ENCODE measurements at regions not wholly inside any gene's neighbourhood (a gene's known extent, or its start where the extent isn't known, plus 50 kb on each side); places are given as distances from the start of the nearest gene placed in this dataset.

DNA sequence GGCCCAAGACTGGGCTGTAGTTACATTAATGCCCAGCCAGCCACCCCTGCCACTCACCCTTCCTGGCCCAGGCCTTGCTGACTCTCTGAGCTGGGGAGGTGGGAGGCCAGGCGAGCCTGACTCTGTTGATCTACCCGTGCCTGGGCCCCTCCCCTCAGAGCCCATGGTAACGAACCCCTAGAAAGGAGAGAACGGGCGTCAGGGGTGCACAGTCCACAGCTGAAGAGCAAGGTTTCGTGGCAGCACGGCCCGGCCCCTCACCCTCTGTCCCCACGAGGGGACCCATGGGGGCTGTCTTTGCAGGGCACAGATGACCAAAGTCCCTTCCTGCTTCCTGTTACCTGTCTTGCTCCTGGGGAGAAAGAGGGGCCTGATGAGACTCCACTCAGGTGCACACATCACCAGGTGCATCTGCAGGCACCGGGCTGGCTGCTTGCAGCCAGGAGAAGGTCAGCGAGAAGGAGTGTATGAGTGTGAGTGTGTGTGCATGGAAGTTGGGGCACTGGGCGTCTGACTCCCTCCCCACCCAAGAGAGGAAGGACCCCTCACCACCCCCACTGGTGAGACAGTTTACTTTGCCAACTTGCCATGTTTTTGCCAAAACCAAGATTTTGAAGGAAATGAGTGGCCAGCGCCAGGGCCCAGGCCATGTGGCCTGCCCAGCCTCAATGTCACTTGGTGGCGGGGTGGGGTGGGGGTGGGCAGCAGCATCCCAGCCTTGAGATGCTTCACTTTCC, 359.1 kb downstream of the SEC14L1 start:
- Histone ChIP-seq H3K9me3 (no peaks in the 10 kb centered on the region), H3K27me3 (no peaks in the 10 kb centered on the region), H3K4me3 (no peak overlapping the region), H3K4me1 (no peaks in the 10 kb centered on the region), H3K27ac (no peak overlapping the region), H3K36me3 (no peaks in the 10 kb centered on the region)
- no peak for DNase-seq (ENCODE audit: low spot score in 2 of 2)
- TF ChIP-seq, protein P1, sequence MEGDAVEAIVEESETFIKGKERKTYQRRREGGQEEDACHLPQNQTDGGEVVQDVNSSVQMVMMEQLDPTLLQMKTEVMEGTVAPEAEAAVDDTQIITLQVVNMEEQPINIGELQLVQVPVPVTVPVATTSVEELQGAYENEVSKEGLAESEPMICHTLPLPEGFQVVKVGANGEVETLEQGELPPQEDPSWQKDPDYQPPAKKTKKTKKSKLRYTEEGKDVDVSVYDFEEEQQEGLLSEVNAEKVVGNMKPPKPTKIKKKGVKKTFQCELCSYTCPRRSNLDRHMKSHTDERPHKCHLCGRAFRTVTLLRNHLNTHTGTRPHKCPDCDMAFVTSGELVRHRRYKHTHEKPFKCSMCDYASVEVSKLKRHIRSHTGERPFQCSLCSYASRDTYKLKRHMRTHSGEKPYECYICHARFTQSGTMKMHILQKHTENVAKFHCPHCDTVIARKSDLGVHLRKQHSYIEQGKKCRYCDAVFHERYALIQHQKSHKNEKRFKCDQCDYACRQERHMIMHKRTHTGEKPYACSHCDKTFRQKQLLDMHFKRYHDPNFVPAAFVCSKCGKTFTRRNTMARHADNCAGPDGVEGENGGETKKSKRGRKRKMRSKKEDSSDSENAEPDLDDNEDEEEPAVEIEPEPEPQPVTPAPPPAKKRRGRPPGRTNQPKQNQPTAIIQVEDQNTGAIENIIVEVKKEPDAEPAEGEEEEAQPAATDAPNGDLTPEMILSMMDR (IDR thresholded peaks at IDR 0.05): no peak
- no peak for TF ChIP-seq POLR2A (IDR thresholded peaks at IDR 0.05)
- TF ChIP-seq POLR2AphosphoS5 (IDR thresholded peaks at IDR 0.05): no peak
- intact Hi-C loops (cut with DNase I; ENCODE audit: low total_unique reads): loop anchor here (5.0 kb wide), 1 partner anchor 173 kb away; no protein-coding TSS in a partner anchor

DNA sequence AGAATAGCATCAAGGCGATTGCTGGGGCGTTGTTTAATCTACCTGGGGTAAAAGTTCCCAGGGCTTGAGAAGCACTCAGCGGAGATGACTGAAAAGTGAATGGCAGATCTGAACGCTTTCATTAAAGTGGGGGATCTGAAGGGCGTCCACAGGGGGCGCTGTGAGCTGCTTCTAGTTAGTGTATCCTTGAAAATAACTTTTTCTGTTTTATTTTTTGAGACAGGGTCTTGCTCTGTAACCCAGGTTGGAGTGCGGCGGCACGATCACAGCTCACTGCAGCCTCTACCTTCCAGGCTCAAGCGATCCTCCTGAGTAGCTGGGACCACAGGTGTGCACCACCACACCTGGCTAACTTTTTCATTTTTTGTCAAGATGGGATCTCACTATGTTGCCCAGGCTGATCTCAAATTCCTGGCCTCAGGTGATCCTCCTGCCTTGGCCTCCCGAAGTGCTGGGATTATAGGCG, 360.4 kb downstream of the SEC14L1 start:
- Histone ChIP-seq H3K9me3 (no peaks in the 10 kb centered on the region), H3K4me3 (no peak overlapping the region), H3K27me3 (no peaks in the 10 kb centered on the region), H3K36me3 (no peaks in the 10 kb centered on the region), H3K27ac (no peak overlapping the region), H3K4me1 (no peaks in the 10 kb centered on the region)
- TF ChIP-seq POLR2A (IDR thresholded peaks at IDR 0.05): no peak
- TF ChIP-seq, protein P1 (IDR thresholded peaks at IDR 0.05): peak in 2 of 3 donors; percentile 12 to 21
- intact Hi-C loops (cut with DNase I; ENCODE audit: low total_unique reads): no loop called here
- no peak for DNase-seq (ENCODE audit: low spot score in 2 of 2)

DNA sequence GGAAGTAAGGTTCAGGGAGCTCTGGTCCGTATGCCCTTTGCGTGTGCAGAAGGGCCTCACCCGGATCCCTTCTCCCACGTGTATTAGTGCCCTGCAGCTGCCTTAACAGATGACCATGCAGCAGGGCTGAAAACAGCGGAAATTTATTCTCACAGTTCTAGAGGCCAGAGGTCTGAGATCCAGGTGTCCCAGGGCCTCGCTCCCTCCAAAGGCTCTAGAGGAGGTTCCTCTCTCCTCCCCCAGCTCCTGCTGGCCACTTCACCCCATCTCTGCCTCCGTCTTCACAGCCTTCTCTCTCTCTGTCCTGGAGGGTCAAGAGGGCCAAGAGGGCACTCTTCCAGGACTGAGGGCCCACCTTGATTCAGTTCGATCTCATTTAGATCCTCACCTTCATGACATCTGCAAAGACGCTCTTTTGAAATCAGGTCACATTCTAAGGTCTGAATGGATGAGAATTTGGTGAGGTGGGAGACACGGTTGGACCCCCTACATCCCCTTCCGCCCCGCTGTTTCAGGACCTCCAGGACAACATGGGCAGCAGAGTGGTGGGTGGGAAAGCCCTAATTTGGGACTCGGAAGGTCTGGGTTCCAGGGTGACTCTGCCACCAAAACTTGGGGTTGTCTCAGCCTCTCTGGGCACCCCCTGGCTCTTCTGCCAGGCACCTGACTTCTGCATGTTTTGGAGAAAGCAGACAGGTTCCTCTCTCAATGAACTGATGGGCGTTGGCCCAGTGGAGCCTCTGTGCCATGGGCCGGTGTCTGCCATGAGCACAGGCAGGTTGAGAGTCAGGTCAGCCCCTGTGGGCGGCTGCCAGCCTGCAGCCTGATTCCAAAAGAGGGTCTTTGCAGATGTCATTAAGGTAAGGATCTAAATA, 361.2 kb downstream of the SEC14L1 start:
- H3K9me3 ChIP-seq: no peaks in the 10 kb centered on the region
- H3K36me3 ChIP-seq: no peaks in the 10 kb centered on the region
- H3K4me1 ChIP-seq: no peaks in the 10 kb centered on the region
- H3K27ac ChIP-seq: no peak overlapping the region
- TF ChIP-seq, protein P1 (IDR thresholded peaks at IDR 0.05): no peak
- TF ChIP-seq POLR2AphosphoS5 (IDR thresholded peaks at IDR 0.05) (no peak), POLR2A (IDR thresholded peaks at IDR 0.05) (no peak)
- no peak overlapping the region for H3K4me3 ChIP-seq
- no peaks in the 10 kb centered on the region for H3K27me3 ChIP-seq
- no peak for DNase-seq (ENCODE audit: low spot score in 2 of 2)
- intact Hi-C loops (cut with DNase I; ENCODE audit: low total_unique reads): no loop called here

DNA sequence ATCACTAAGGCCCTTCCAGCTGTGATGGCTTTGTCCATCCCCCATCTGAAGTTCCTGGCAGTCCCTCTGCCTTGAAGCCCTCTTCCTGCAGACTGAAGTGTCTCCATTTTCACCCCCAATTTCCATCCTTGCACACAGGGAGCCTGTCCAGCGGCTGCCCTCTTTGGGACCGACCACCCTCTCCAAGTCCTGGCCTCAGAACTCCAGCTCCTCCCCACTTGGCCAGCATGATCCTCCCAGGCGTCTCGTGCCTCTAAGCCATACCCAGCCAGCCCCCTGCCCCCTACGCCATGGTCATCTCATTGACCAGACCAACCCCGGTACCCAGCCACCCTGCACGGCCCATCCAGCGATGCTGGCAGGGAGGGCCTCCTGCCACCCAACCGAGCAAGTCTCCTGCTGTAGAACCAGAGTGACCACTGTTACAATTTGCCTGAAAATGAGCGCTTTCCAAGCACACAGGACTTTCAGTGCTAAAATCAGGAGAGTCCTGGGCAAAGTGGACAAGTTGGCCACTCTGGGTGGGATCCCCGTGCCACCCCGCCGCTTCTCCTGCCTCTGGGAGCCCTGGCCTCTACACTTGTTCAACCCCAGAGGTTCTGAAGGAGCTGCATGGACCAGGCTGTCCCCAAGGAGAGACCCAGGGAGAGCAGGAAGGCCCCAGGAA, 362.0 kb downstream of the SEC14L1 start:
- H3K27me3 ChIP-seq: no peaks in the 10 kb centered on the region
- no peak for DNase-seq (ENCODE audit: low spot score in 2 of 2)
- H3K27ac ChIP-seq: no peak overlapping the region
- intact Hi-C loops (cut with DNase I; ENCODE audit: low total_unique reads): no loop called here
- H3K4me3 ChIP-seq: no peak overlapping the region
- no peaks in the 10 kb centered on the region for H3K9me3 ChIP-seq
- no peaks in the 10 kb centered on the region for H3K4me1 ChIP-seq
- H3K36me3 ChIP-seq: no peaks in the 10 kb centered on the region
- TF ChIP-seq POLR2AphosphoS5 (IDR thresholded peaks at IDR 0.05): no peak
- TF ChIP-seq, protein P1 (IDR thresholded peaks at IDR 0.05): no peak
- TF ChIP-seq POLR2A (IDR thresholded peaks at IDR 0.05): no peak

Measured in breast epithelium (tissue), 4 donors.